K562 (cell line): ENCODE measurements at regions not wholly inside any gene's neighbourhood (a gene's known extent, or its start where the extent isn't known, plus 50 kb on each side); places are given as distances from the start of the nearest gene placed in this dataset.

Experiments used
- ATAC-seq: fragments of 200-7000 bp; cut with Tn5 transposase; 3 replicates; pipeline ENCODE4 v1.9.1; 2020; ENCODE audit warnings: moderate library complexity
- BruUV-seq: library from RNA; stranded (reverse); fragments of 400-500 nt; replicated peaks from 2 replicates; lab custom pipeline; 2021; lab: Mats Ljungman, UMichigan
- CTCF ChIA-PET: fragments of 300-600 bp; formaldehyde crosslinking; extraction: SDS; loops from one replicate; lab custom pipeline; 2021; ENCODE audit warnings: low intra/inter-chr PET ratio; lab: Yijun Ruan, JAX
- POLR2A ChIA-PET: fragments of 300-600, 350-650 bp; sonication (Branson Sonifier 250); formaldehyde crosslinking; extraction: SDS; loops from one replicate; lab custom pipeline; 2021; ENCODE audit warnings: antibody characterized with exemption, inconsistent platforms; lab: Yijun Ruan, JAX
- DNase-seq, 4 experiments: peaks; one replicate each; pipeline versions ENCODE4 v3.0.0 to v3.0.0-alpha.2; 2011 to 2018; ENCODE audit warnings: low spot score in 3 of 4, mixed read lengths in 3 of 4; ENCODE audit errors: extremely low read depth in 1 of 4
- FAIRE-seq: peaks from 2 replicates; lab custom pipeline; 2011; peaks lifted over from hg19 to GRCh38; lab: Jason Lieb, UNC
- H2AFZ ChIP-seq: 2 replicates; pipeline ENCODE4 v1.6.0; 2011; ENCODE audit warnings: low read depth, low read length, control low read depth, inconsistent platforms
- H3K27ac ChIP-seq: fragments of 200-600 bp; 3 replicates; pipeline ENCODE4 v1.8.0; 2011; ENCODE audit warnings: low read depth, mild to moderate bottlenecking, control low read depth, inconsistent platforms, low read length, moderate library complexity, mixed read lengths; ENCODE audit errors: extremely low read depth
- H3K27me3 ChIP-seq, 2 experiments: fragments of 300-600 bp in 1 of 2; 2 replicates in 1 of 2; 3 replicates in 1 of 2; pipeline versions ENCODE4 v1.6.0 to v1.8.0; 2011; ENCODE audit warnings: inconsistent platforms in 2 of 2, low read length in 2 of 2, mild to moderate bottlenecking in 1 of 2, mixed read lengths in 1 of 2, moderate library complexity in 1 of 2; ENCODE audit not compliant: control insufficient read depth in 2 of 2, insufficient read depth in 2 of 2
- H3K36me3 ChIP-seq: fragments of 300-600 bp; 3 replicates; pipeline ENCODE4 v1.8.0; 2011; ENCODE audit warnings: mild to moderate bottlenecking, low read length, inconsistent platforms; ENCODE audit not compliant: control insufficient read depth, insufficient read depth
- H3K4me1 ChIP-seq, 2 experiments: fragments of 200-600 bp in 1 of 2; replicated peaks in 1 of 2; 2 replicates in 1 of 2; 3 replicates in 1 of 2; pipeline versions ENCODE4 v1.5.1 to v1.8.0; 2011; ENCODE audit warnings: inconsistent platforms in 2 of 2, low read length in 2 of 2, mild to moderate bottlenecking in 1 of 2, mixed read lengths in 1 of 2, moderate library complexity in 1 of 2; ENCODE audit not compliant: control insufficient read depth in 2 of 2, insufficient read depth in 2 of 2
- H3K4me2 ChIP-seq: 2 replicates; pipeline ENCODE4 v1.6.1; 2011; ENCODE audit warnings: low read length, control low read depth, inconsistent platforms, mixed read lengths; ENCODE audit not compliant: insufficient read depth
- H3K4me3 ChIP-seq: fragments of 200-600 bp; sonication (generic), shearing (Covaris generic); 2 replicates; pipeline ENCODE4 v1.5.1; 2016; ENCODE audit warnings: control low read depth, inconsistent platforms
- H3K79me2 ChIP-seq: fragments of 200-600 bp; 3 replicates; pipeline ENCODE4 v1.8.0; 2011; ENCODE audit warnings: low read length, inconsistent platforms; ENCODE audit not compliant: control insufficient read depth, insufficient read depth
- H3K9ac ChIP-seq, 2 experiments: 2 replicates each; pipeline versions ENCODE4 v1.6.0 to v1.6.1; 2011; ENCODE audit warnings: low read depth in 2 of 2, low read length in 2 of 2, control low read depth in 1 of 2, inconsistent platforms in 1 of 2, mild to moderate bottlenecking in 1 of 2, mixed read lengths in 1 of 2; ENCODE audit not compliant: insufficient read depth in 1 of 2
- H3K9me1 ChIP-seq: one replicate; pipeline ENCODE4 v1.6.0; 2011; ENCODE audit warnings: inconsistent platforms, mild to moderate bottlenecking, low read length, moderate library complexity; ENCODE audit not compliant: control insufficient read depth, insufficient read depth
- H3K9me3 ChIP-seq: replicated peaks from 2 replicates; pipeline ENCODE4 v1.5.1; 2011; ENCODE audit warnings: low read depth, low read length, inconsistent platforms; ENCODE audit not compliant: control insufficient read depth, insufficient read depth
- H4K20me1 ChIP-seq: replicated peaks from 2 replicates; pipeline ENCODE4 v1.6.1; 2011; ENCODE audit warnings: low read length, inconsistent platforms, mixed read lengths; ENCODE audit not compliant: control insufficient read depth, insufficient read depth
- AFF1 ChIP-seq, 2 experiments: fragments of 450-650 bp; IDR thresholded peaks; 2 replicates each; pipeline ENCODE4 v1.6.1; 2018; ENCODE audit warnings: mild to moderate bottlenecking in 2 of 2, low read depth in 1 of 2; ENCODE audit not compliant: partially characterized antibody in 2 of 2
- ATF3 ChIP-seq, 2 experiments: fragments of 450-650 bp in 1 of 2; sonication (generic) in 1 of 2; formaldehyde crosslinking in 1 of 2; IDR thresholded peaks in 1 of 2; conservative IDR thresholded peaks in 1 of 2; 2 replicates each; pipeline versions ENCODE4 v1.6.1 to v1.8.1; 2016 to 2023; ENCODE audit warnings: mild to moderate bottlenecking in 2 of 2, moderate library complexity in 2 of 2, inconsistent platforms in 1 of 2, missing genetic modification reagents in 1 of 2
- CEBPG ChIP-seq, 3 experiments: fragments of 200-800 bp in 1 of 3; sonication (Bioruptor generic) in 1 of 3; sonication (generic) in 1 of 3; formaldehyde crosslinking in 1 of 3; IDR thresholded peaks in 2 of 3; conservative IDR thresholded peaks in 1 of 3; 2 replicates each; pipeline versions ENCODE4 v1.6.1 to v1.8.0; 2016 to 2022; ENCODE audit warnings: missing compliant biosample characterization in 2 of 3, missing genetic modification characterization in 2 of 3, mild to moderate bottlenecking in 1 of 3, missing genetic modification reagents in 1 of 3
- MCM3 ChIP-seq: fragments of 450-650 bp; IDR thresholded peaks from 2 replicates; pipeline ENCODE4 v1.6.1; 2016
- NFIC ChIP-seq: fragments of 450-650 bp; IDR thresholded peaks from 2 replicates; pipeline ENCODE4 v1.6.1; 2017; ENCODE audit warnings: mild to moderate bottlenecking, inconsistent platforms
- NFXL1 ChIP-seq: fragments of 450-650 bp; formaldehyde crosslinking; IDR thresholded peaks from 2 replicates; pipeline ENCODE4 v1.4.0; 2021; ENCODE audit warnings: mild to moderate bottlenecking
- ZNF384 ChIP-seq: IDR thresholded peaks from 2 replicates; pipeline ENCODE4 v1.6.1; 2012; ENCODE audit warnings: low read depth, low read length, improper control_type of control experiment
- WGBS: fragments of 100-300 bp; shearing (Covaris generic); methylation state at CpG from one replicate; pipeline ENCODE4 v1.1.6; 2016; ENCODE audit warnings: low coverage, mixed read lengths; ENCODE audit not compliant: insufficient coverage; ENCODE audit errors: missing lambda C conversion rate; 5-methylcytosine and 5-hydroxymethylcytosine counted together
- in situ Hi-C: fragments of 300-500 bp; cut with MboI; formaldehyde crosslinking; loops from 4 replicates; pipeline ENCODE4 v1.15.0; 2018; ENCODE audit warnings: inconsistent platforms, mixed read lengths
- intact Hi-C: fragments of 100-400 bp; cut with micrococcal nuclease; formaldehyde crosslinking; loops from 2 replicates; pipeline ENCODE4 v1.14.2; 2022

GRCh38 chr12:91924827-91925226 lies 220.8 kb downstream of the BTG1 start:
- Histone ChIP-seq H3K27ac (no peak overlapping the region), H3K27me3 (no peaks in the 10 kb centered on the region), H3K9ac (no peak overlapping the region), H3K4me2 (no peak overlapping the region), H3K9me1 (no peaks in the 10 kb centered on the region), H3K79me2 (no peaks in the 10 kb centered on the region), H3K9me3 (no peaks in the 10 kb centered on the region), H3K4me1 (peaks cover 0 to 21% of the 10 kb centered on the region in 2 experiments; a peak in 3 of 5 replicates), H3K36me3 (no peaks in the 10 kb centered on the region), H2AFZ (no peak overlapping the region), H4K20me1 (no peaks in the 10 kb centered on the region), H3K4me3 (no peak overlapping the region)
- ChIA-PET POLR2A (no interaction called here), CTCF (no interaction called here)
- no peak for ATAC-seq
- no peak for DNase-seq
- intact Hi-C loops (no loop called here), in situ Hi-C loops (no loop called here)
- TF ChIP-seq NFIC (peak; percentile 69), NFXL1 (CRISPR knock-in tag) (no peak), AFF1 (IDR thresholded peaks at IDR 0.05; ENCODE audit: low read depth in 1 of 2, partially characterized antibody in 2 of 2) (peak in 1 of 2 experiments; percentile 84), ATF3 (IDR thresholded peaks at IDR 0.05) (peak; percentile 47), ATF3 (CRISPR knock-in tag; conservative IDR thresholded peaks at IDR 0.05) (no peak), ZNF384 (0 out of 2 replicates have a peak, but pooled peaks have one; percentile 36), CEBPG (CRISPR knock-in tag; IDR thresholded peaks at IDR 0.05) (no peak), CEBPG (tag; conservative IDR thresholded peaks at IDR 0.05 in 1 of 2, IDR thresholded peaks at IDR 0.05 in 1 of 2) (0 out of 4 replicates have a peak, but pooled peaks of 1 of the 2 experiments have one; percentile 40), MCM3 (no peak)
- BruUV-seq, result no TSS peak
- FAIRE-seq, result no peak
- 35% methylated on average over 3 of the region's 3 CpGs for WGBS
